Natural killer cell (primary cell): ENCODE measurements at regions not wholly inside any gene's neighbourhood (a gene's known extent, or its start where the extent isn't known, plus 50 kb on each side); places are given as distances from the start of the nearest gene placed in this dataset.

ENCODE experiments used
- ATAC-seq, 3 donors: fragments of 150-1000 bp in 2 of 3; fragments of 200-7000 bp in 1 of 3; cut with Tn5 transposase; 1 replicate in 1 of 3; 2 replicates in 2 of 3; pipeline ENCODE4 v1.10.0; 2021; ENCODE audit warnings: mild to moderate bottlenecking in 2 of 3, moderate library complexity in 2 of 3
- DNase-seq, 2 donors: peaks; one replicate each; pipeline versions ENCODE4 v3.0.0 to v3.0.0-alpha.2; 2013 to 2021; ENCODE audit warnings: mixed read lengths in 1 of 2
- H3K27ac ChIP-seq: one replicate; pipeline ENCODE4 v1.5.1; 2013; ENCODE audit warnings: mild to moderate bottlenecking, low read length
- H3K27me3 ChIP-seq: one replicate; pipeline ENCODE4 v1.6.1; 2013; ENCODE audit warnings: low read length; ENCODE audit not compliant: control insufficient read depth, insufficient read depth
- H3K36me3 ChIP-seq: one replicate; pipeline ENCODE4 v1.6.1; 2013; ENCODE audit warnings: low read length; ENCODE audit not compliant: control insufficient read depth, insufficient read depth
- H3K4me1 ChIP-seq: one replicate; pipeline ENCODE4 v1.6.1; 2013; ENCODE audit warnings: low read length; ENCODE audit not compliant: control insufficient read depth, insufficient read depth
- H3K4me3 ChIP-seq: one replicate; pipeline ENCODE4 v1.5.1; 2013; ENCODE audit warnings: low read length
- H3K9me3 ChIP-seq: one replicate; pipeline ENCODE4 v1.6.1; 2013; ENCODE audit warnings: low read length; ENCODE audit not compliant: control insufficient read depth, insufficient read depth
- H3K27ac Mint-ChIP-seq, 2 donors: one replicate each; pipeline ENCODE4 v1.8.0; 2022; ENCODE audit warnings: mild to moderate bottlenecking in 2 of 2, mixed read lengths in 2 of 2, moderate library complexity in 1 of 2
- H3K27me3 Mint-ChIP-seq, 2 donors: one replicate each; pipeline ENCODE4 v1.8.0; 2022; ENCODE audit warnings: low read depth in 2 of 2, mixed read lengths in 2 of 2
- H3K36me3 Mint-ChIP-seq: one replicate; pipeline ENCODE4 v1.8.0; 2022; ENCODE audit warnings: mixed read lengths
- H3K4me1 Mint-ChIP-seq, 2 donors: one replicate each; pipeline ENCODE4 v1.8.0; 2022; ENCODE audit warnings: mixed read lengths in 2 of 2
- H3K4me3 Mint-ChIP-seq: one replicate; pipeline ENCODE4 v1.8.0; 2022; ENCODE audit warnings: mild to moderate bottlenecking, moderate library complexity, mixed read lengths
- H3K9me3 Mint-ChIP-seq, 2 donors: one replicate each; pipeline ENCODE4 v1.8.0; 2022; ENCODE audit warnings: mixed read lengths in 2 of 2
- CTCF ChIP-seq: fragments of 200-600 bp; IDR thresholded peaks from one replicate; pipeline ENCODE4 v1.8.0; 2022; ENCODE audit warnings: antibody characterized with exemption
- WGBS: methylation state at CpG from one replicate; pipeline ENCODE4 v1.1.7; 2013; ENCODE audit warnings: missing lambda C conversion rate; ENCODE audit not compliant: insufficient coverage; 5-methylcytosine and 5-hydroxymethylcytosine counted together
- intact Hi-C: fragments of 100-400 bp; cut with micrococcal nuclease; formaldehyde crosslinking; loops from one replicate; pipeline ENCODE4 v1.14.2; 2022

GRCh38 chr1:98457248-98457647 is 204.3 kb upstream of the SNX7 start:
- Histone ChIP-seq H3K9me3 (no peaks in the 10 kb centered on the region), H3K4me1 (no peaks in the 10 kb centered on the region), H3K27ac (no peak overlapping the region), H3K36me3 (no peaks in the 10 kb centered on the region), H3K4me3 (no peak overlapping the region), H3K27me3 (no peaks in the 10 kb centered on the region)
- 93% methylated on average over 2 of the region's 4 CpGs for WGBS
- Mint-ChIP-seq H3K27me3 (peaks cover 10 to 37% of the 10 kb centered on the region in 2 donors), H3K4me3 (no peak overlapping the region), H3K9me3 (no peaks in the 10 kb centered on the region), H3K27ac (no peak overlapping the region), H3K36me3 (no peaks in the 10 kb centered on the region), H3K4me1 (no peaks in the 10 kb centered on the region)
- no peak for TF ChIP-seq CTCF
- ATAC-seq (no peak), DNase-seq (no peak)
- intact Hi-C loops: no loop called here

- H3K27ac ChIP-seq: no peak overlapping the region
- Mint-ChIP-seq H3K36me3 (no peaks in the 10 kb centered on the region), H3K4me1 (no peaks in the 10 kb centered on the region), H3K27me3 (peaks cover 5 to 37% of the 10 kb centered on the region in 2 donors), H3K4me3 (no peak overlapping the region), H3K27ac (no peak overlapping the region), H3K9me3 (no peaks in the 10 kb centered on the region)
- intact Hi-C loops: no loop called here
- no peak for ATAC-seq
- no peaks in the 10 kb centered on the region for H3K9me3 ChIP-seq
- no peaks in the 10 kb centered on the region for H3K36me3 ChIP-seq
- H3K4me1 ChIP-seq: no peaks in the 10 kb centered on the region
- H3K4me3 ChIP-seq: no peak overlapping the region
- no peak for DNase-seq
- TF ChIP-seq CTCF: no peak
- WGBS: 95% methylated on average over 4 of the region's 4 CpGs
- H3K27me3 ChIP-seq: no peaks in the 10 kb centered on the region
Observed at GRCh38 chr1:98454666-98455065, 206.9 kb upstream of the SNX7 start.

DNA sequence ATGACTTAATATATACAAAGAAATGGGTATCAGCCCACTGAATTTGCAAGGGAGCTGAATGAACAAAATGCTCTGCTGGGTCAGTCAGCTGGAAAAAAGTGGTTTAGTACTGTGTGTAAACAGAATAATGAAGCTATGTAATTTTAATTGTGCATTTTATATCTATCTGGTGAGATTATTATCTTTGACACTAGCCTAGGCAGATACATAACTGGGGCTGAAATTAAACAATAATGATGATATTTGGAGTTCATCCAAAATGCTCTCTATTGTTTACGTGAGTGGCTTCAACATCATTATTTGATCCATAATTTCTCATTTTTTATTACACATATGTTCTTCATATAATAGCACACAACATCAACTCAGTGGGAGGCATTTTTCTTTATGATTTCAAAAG is 208.5 kb upstream of the SNX7 start:
- no peaks in the 10 kb centered on the region for H3K27me3 ChIP-seq
- Mint-ChIP-seq H3K36me3 (no peaks in the 10 kb centered on the region), H3K4me1 (no peaks in the 10 kb centered on the region), H3K27ac (no peak overlapping the region), H3K27me3 (peaks cover 5 to 35% of the 10 kb centered on the region in 2 donors), H3K9me3 (peaks cover 2% of the 10 kb centered on the region in 2 donors), H3K4me3 (no peak overlapping the region)
- no peaks in the 10 kb centered on the region for H3K4me1 ChIP-seq
- H3K9me3 ChIP-seq: no peaks in the 10 kb centered on the region
- H3K36me3 ChIP-seq: no peaks in the 10 kb centered on the region
- intact Hi-C loops: no loop called here
- DNase-seq (no peak), ATAC-seq (no peak)
- no peak overlapping the region for H3K27ac ChIP-seq
- no CpG with 5 or more reads among the region's 1 CpG for WGBS
- no peak for TF ChIP-seq CTCF
- no peak overlapping the region for H3K4me3 ChIP-seq

GRCh38 chr1:98452162-98452561 is 209.4 kb upstream of the SNX7 start:
- intact Hi-C loops: no loop called here

More at GRCh38 chr1:98452162-98452561, 209.4 kb upstream of the SNX7 start:
- Mint-ChIP-seq H3K36me3 (peaks cover 6% of the 10 kb centered on the region), H3K4me3 (no peak overlapping the region), H3K9me3 (peaks cover 2% of the 10 kb centered on the region in 2 donors), H3K27me3 (peaks cover 5 to 38% of the 10 kb centered on the region in 2 donors), H3K4me1 (no peaks in the 10 kb centered on the region), H3K27ac (no peak overlapping the region)
- ATAC-seq (no peak), DNase-seq (no peak)
- no peaks in the 10 kb centered on the region for H3K9me3 ChIP-seq
- WGBS: 53% methylated on average over 1 of the region's 2 CpGs
- no peak overlapping the region for H3K27ac ChIP-seq
- TF ChIP-seq CTCF: no peak
- no peaks in the 10 kb centered on the region for H3K4me1 ChIP-seq
- H3K27me3 ChIP-seq: no peaks in the 10 kb centered on the region
- H3K36me3 ChIP-seq: no peaks in the 10 kb centered on the region
- H3K4me3 ChIP-seq: no peak overlapping the region
